K562 (cell line): ENCODE measurements at regions not wholly inside any gene's neighbourhood (a gene's known extent, or its start where the extent isn't known, plus 50 kb on each side); places are given as distances from the start of the nearest gene placed in this dataset.

Experiments
- ATAC-seq: fragments of 200-7000 bp; cut with Tn5 transposase; 3 replicates; pipeline ENCODE4 v1.9.1; 2020; ENCODE audit warnings: moderate library complexity
- BruUV-seq: library from RNA; stranded (reverse); fragments of 400-500 nt; replicated peaks from 2 replicates; lab custom pipeline; 2021; lab: Mats Ljungman, UMichigan
- CTCF ChIA-PET: fragments of 300-600 bp; formaldehyde crosslinking; extraction: SDS; loops from one replicate; lab custom pipeline; 2021; ENCODE audit warnings: low intra/inter-chr PET ratio; lab: Yijun Ruan, JAX
- POLR2A ChIA-PET: fragments of 300-600, 350-650 bp; sonication (Branson Sonifier 250); formaldehyde crosslinking; extraction: SDS; loops from one replicate; lab custom pipeline; 2021; ENCODE audit warnings: antibody characterized with exemption, inconsistent platforms; lab: Yijun Ruan, JAX
- DNase-seq, 4 experiments: peaks; one replicate each; pipeline versions ENCODE4 v3.0.0 to v3.0.0-alpha.2; 2011 to 2018; ENCODE audit warnings: low spot score in 3 of 4, mixed read lengths in 3 of 4; ENCODE audit errors: extremely low read depth in 1 of 4
- FAIRE-seq: peaks from 2 replicates; lab custom pipeline; 2011; peaks lifted over from hg19 to GRCh38; lab: Jason Lieb, UNC
- H2AFZ ChIP-seq: 2 replicates; pipeline ENCODE4 v1.6.0; 2011; ENCODE audit warnings: low read depth, low read length, control low read depth, inconsistent platforms
- H3K27ac ChIP-seq: fragments of 200-600 bp; 3 replicates; pipeline ENCODE4 v1.8.0; 2011; ENCODE audit warnings: low read depth, mild to moderate bottlenecking, control low read depth, inconsistent platforms, low read length, moderate library complexity, mixed read lengths; ENCODE audit errors: extremely low read depth
- H3K27me3 ChIP-seq, 2 experiments: fragments of 300-600 bp in 1 of 2; 2 replicates in 1 of 2; 3 replicates in 1 of 2; pipeline versions ENCODE4 v1.6.0 to v1.8.0; 2011; ENCODE audit warnings: inconsistent platforms in 2 of 2, low read length in 2 of 2, mild to moderate bottlenecking in 1 of 2, mixed read lengths in 1 of 2, moderate library complexity in 1 of 2; ENCODE audit not compliant: control insufficient read depth in 2 of 2, insufficient read depth in 2 of 2
- H3K36me3 ChIP-seq: fragments of 300-600 bp; 3 replicates; pipeline ENCODE4 v1.8.0; 2011; ENCODE audit warnings: mild to moderate bottlenecking, low read length, inconsistent platforms; ENCODE audit not compliant: control insufficient read depth, insufficient read depth
- H3K4me1 ChIP-seq, 2 experiments: fragments of 200-600 bp in 1 of 2; replicated peaks in 1 of 2; 2 replicates in 1 of 2; 3 replicates in 1 of 2; pipeline versions ENCODE4 v1.5.1 to v1.8.0; 2011; ENCODE audit warnings: inconsistent platforms in 2 of 2, low read length in 2 of 2, mild to moderate bottlenecking in 1 of 2, mixed read lengths in 1 of 2, moderate library complexity in 1 of 2; ENCODE audit not compliant: control insufficient read depth in 2 of 2, insufficient read depth in 2 of 2
- H3K4me2 ChIP-seq: 2 replicates; pipeline ENCODE4 v1.6.1; 2011; ENCODE audit warnings: low read length, control low read depth, inconsistent platforms, mixed read lengths; ENCODE audit not compliant: insufficient read depth
- H3K4me3 ChIP-seq: fragments of 200-600 bp; sonication (generic), shearing (Covaris generic); 2 replicates; pipeline ENCODE4 v1.5.1; 2016; ENCODE audit warnings: control low read depth, inconsistent platforms
- H3K79me2 ChIP-seq: fragments of 200-600 bp; 3 replicates; pipeline ENCODE4 v1.8.0; 2011; ENCODE audit warnings: low read length, inconsistent platforms; ENCODE audit not compliant: control insufficient read depth, insufficient read depth
- H3K9ac ChIP-seq, 2 experiments: 2 replicates each; pipeline versions ENCODE4 v1.6.0 to v1.6.1; 2011; ENCODE audit warnings: low read depth in 2 of 2, low read length in 2 of 2, control low read depth in 1 of 2, inconsistent platforms in 1 of 2, mild to moderate bottlenecking in 1 of 2, mixed read lengths in 1 of 2; ENCODE audit not compliant: insufficient read depth in 1 of 2
- H3K9me1 ChIP-seq: one replicate; pipeline ENCODE4 v1.6.0; 2011; ENCODE audit warnings: inconsistent platforms, mild to moderate bottlenecking, low read length, moderate library complexity; ENCODE audit not compliant: control insufficient read depth, insufficient read depth
- H3K9me3 ChIP-seq: replicated peaks from 2 replicates; pipeline ENCODE4 v1.5.1; 2011; ENCODE audit warnings: low read depth, low read length, inconsistent platforms; ENCODE audit not compliant: control insufficient read depth, insufficient read depth
- H4K20me1 ChIP-seq: replicated peaks from 2 replicates; pipeline ENCODE4 v1.6.1; 2011; ENCODE audit warnings: low read length, inconsistent platforms, mixed read lengths; ENCODE audit not compliant: control insufficient read depth, insufficient read depth
- DDX20 ChIP-seq: fragments of 450-650 bp; IDR thresholded peaks from 2 replicates; pipeline ENCODE4 v1.6.1; 2016; ENCODE audit warnings: missing genetic modification characterization, low read depth, mild to moderate bottlenecking, missing compliant biosample characterization, moderate library complexity
- GATA2 ChIP-seq: sonication (generic); formaldehyde crosslinking; IDR thresholded peaks from 2 replicates; pipeline ENCODE4 v1.4.0; 2020; ENCODE audit warnings: mild to moderate bottlenecking, missing genetic modification reagents
- HCFC1 ChIP-seq: IDR thresholded peaks from 2 replicates; pipeline ENCODE4 v1.6.1; 2012; ENCODE audit warnings: low read depth, low read length, improper control_type of control experiment
- MEIS2 ChIP-seq: fragments of 450-650 bp; IDR thresholded peaks from 2 replicates; pipeline ENCODE4 v1.6.1; 2014; ENCODE audit warnings: mild to moderate bottlenecking; ENCODE audit not compliant: partially characterized antibody
- NCOA2 ChIP-seq, 2 experiments: fragments of 450-650 bp; IDR thresholded peaks; 2 replicates each; pipeline ENCODE4 v1.6.1; 2018; ENCODE audit warnings: mild to moderate bottlenecking in 2 of 2, moderate library complexity in 1 of 2; ENCODE audit not compliant: partially characterized antibody in 2 of 2
- NFYB ChIP-seq: IDR thresholded peaks from 2 replicates; pipeline ENCODE4 v1.6.1; 2011; ENCODE audit warnings: mild to moderate bottlenecking, moderate library complexity; ENCODE audit not compliant: insufficient read length; ENCODE audit errors: extremely low read depth
- RAD51 ChIP-seq: fragments of 450-650 bp; IDR thresholded peaks from 2 replicates; pipeline ENCODE4 v1.7.1; 2016; ENCODE audit warnings: low read depth, mild to moderate bottlenecking, borderline replicate concordance
- RBM34 ChIP-seq: fragments of 200-400 bp; formaldehyde crosslinking; IDR thresholded peaks from 2 replicates; pipeline ENCODE4 v1.6.1; 2018; ENCODE audit warnings: low read length, borderline replicate concordance; ENCODE audit not compliant: insufficient read depth
- RHOXF2B ChIP-seq: fragments of 250-450 bp; sonication (Bioruptor Pico); conservative IDR thresholded peaks from 2 replicates; pipeline ENCODE4 v1.5.1; 2021
- SIX5 ChIP-seq, 2 experiments: IDR thresholded peaks; 2 replicates each; pipeline ENCODE4 v1.6.1; 2011; ENCODE audit warnings: low read length in 2 of 2, borderline replicate concordance in 1 of 2, low read depth in 1 of 2, mild to moderate bottlenecking in 1 of 2, moderate library complexity in 1 of 2; ENCODE audit not compliant: insufficient read depth in 1 of 2
- TAF1 ChIP-seq: IDR thresholded peaks from 2 replicates; pipeline ENCODE4 v1.6.1; 2011; ENCODE audit warnings: mild to moderate bottlenecking, low read length, moderate library complexity; ENCODE audit not compliant: insufficient read depth, control insufficient read depth, severe bottlenecking; ENCODE audit errors: extremely low read depth
- TBP ChIP-seq: optimal IDR thresholded peaks from 2 replicates; pipeline ENCODE3; 2011; ENCODE audit warnings: low read depth, low read length, improper control_type of control experiment
- TOE1 ChIP-seq, 2 experiments: fragments of 450-650 bp in 1 of 2; sonication (generic) in 1 of 2; formaldehyde crosslinking in 1 of 2; IDR thresholded peaks; 2 replicates each; pipeline versions ENCODE4 v1.7.1 to v1.8.0; 2016 to 2022; ENCODE audit warnings: borderline replicate concordance in 2 of 2, mild to moderate bottlenecking in 2 of 2, antibody characterized with exemption in 1 of 2, inconsistent platforms in 1 of 2, low read depth in 1 of 2, missing genetic modification reagents in 1 of 2, moderate library complexity in 1 of 2
- VEZF1 ChIP-seq: fragments of 200-800 bp; sonication (Bioruptor generic); IDR thresholded peaks from 2 replicates; pipeline ENCODE4 v1.6.1; 2017; ENCODE audit warnings: missing genetic modification characterization, missing compliant biosample characterization
- ZNF347 ChIP-seq: fragments of 450-650 bp; formaldehyde crosslinking; IDR thresholded peaks from 2 replicates; pipeline ENCODE4 v1.4.0; 2020; ENCODE audit warnings: low read depth, mild to moderate bottlenecking, moderate library complexity
- ZNF57 ChIP-seq: fragments of 450-650 bp; formaldehyde crosslinking; IDR thresholded peaks from 2 replicates; pipeline ENCODE4 v1.4.0; 2020; ENCODE audit warnings: mild to moderate bottlenecking, moderate library complexity
- ZNF75A ChIP-seq: fragments of 450-650 bp; formaldehyde crosslinking; IDR thresholded peaks from 2 replicates; pipeline ENCODE4 v1.4.0; 2020; ENCODE audit warnings: mild to moderate bottlenecking
- ZNF780A ChIP-seq: fragments of 250-450 bp; sonication (Bioruptor Pico); IDR thresholded peaks from 2 replicates; pipeline ENCODE4 v1.5.0; 2021; ENCODE audit warnings: mild to moderate bottlenecking
- WGBS: fragments of 100-300 bp; shearing (Covaris generic); methylation state at CpG from one replicate; pipeline ENCODE4 v1.1.6; 2016; ENCODE audit warnings: low coverage, mixed read lengths; ENCODE audit not compliant: insufficient coverage; ENCODE audit errors: missing lambda C conversion rate; 5-methylcytosine and 5-hydroxymethylcytosine counted together
- in situ Hi-C: fragments of 300-500 bp; cut with MboI; formaldehyde crosslinking; loops from 4 replicates; pipeline ENCODE4 v1.15.0; 2018; ENCODE audit warnings: inconsistent platforms, mixed read lengths
- intact Hi-C: fragments of 100-400 bp; cut with micrococcal nuclease; formaldehyde crosslinking; loops from 2 replicates; pipeline ENCODE4 v1.14.2; 2022
- TF ChIP-seq, protein P1 (sequence below), 3 experiments: IDR thresholded peaks in 2 of 3; conservative IDR thresholded peaks in 1 of 3; 2 replicates each; pipeline ENCODE4 v1.5.1; 2011 to 2012; ENCODE audit warnings: low read length in 3 of 3, mild to moderate bottlenecking in 3 of 3, control low read depth in 2 of 3, improper control_type of control experiment in 1 of 3, inconsistent platforms in 1 of 3, low read depth in 1 of 3, mixed read lengths in 1 of 3, moderate library complexity in 1 of 3; ENCODE audit not compliant: insufficient read depth in 2 of 3
- TF ChIP-seq, protein P2 (sequence below): fragments of 250-450 bp; sonication (Bioruptor Pico); IDR thresholded peaks from 2 replicates; pipeline ENCODE4 v1.5.0; 2021

- in situ Hi-C loops (no loop called here), intact Hi-C loops (no loop called here)
- Histone ChIP-seq H3K9ac (no peak overlapping the region), H3K4me1 (no peaks in the 10 kb centered on the region), H3K27me3 (no peaks in the 10 kb centered on the region), H3K79me2 (no peaks in the 10 kb centered on the region), H3K9me3 (no peaks in the 10 kb centered on the region), H3K36me3 (no peaks in the 10 kb centered on the region), H3K4me3 (no peak overlapping the region), H3K4me2 (no peak overlapping the region), H2AFZ (no peak overlapping the region), H4K20me1 (no peaks in the 10 kb centered on the region), H3K27ac (no peak overlapping the region), H3K9me1 (no peaks in the 10 kb centered on the region)
- ChIA-PET CTCF (no interaction called here), POLR2A (no interaction called here)
- DNase-seq (peak; percentile 27 to 56 (median 46)), ATAC-seq (peak; percentile 68; the same call in 2 of the 3 replicates), FAIRE-seq (peak; percentile 11)
- 0% methylated on average over 1 of the region's 1 CpG for WGBS
- BruUV-seq: no TSS peak
- TF ChIP-seq HCFC1 (peak; percentile 67; the same call in 1 of the 2 replicates), RBM34 (no peak), MEIS2 (no peak), RAD51 (peak; percentile 39; the same call in 1 of the 2 replicates), DDX20 (tag) (no peak), RHOXF2B (CRISPR knock-in tag) (no peak), VEZF1 (CRISPR knock-in tag) (no peak), ZNF57 (CRISPR knock-in tag) (no peak), GATA2 (CRISPR knock-in tag) (no peak), NCOA2 (IDR thresholded peaks at IDR 0.05; ENCODE audit: partially characterized antibody in 2 of 2) (no peak), TOE1 (IDR thresholded peaks at IDR 0.05; ENCODE audit: borderline replicate concordance) (no peak), TOE1 (CRISPR knock-in tag; IDR thresholded peaks at IDR 0.05; ENCODE audit: borderline replicate concordance, low read depth) (no peak), NFYB (peak; percentile 9), ZNF347 (no peak), SIX5 (IDR thresholded peaks at IDR 0.05; ENCODE audit: borderline replicate concordance in 1 of 2, insufficient read depth in 1 of 2, low read depth in 1 of 2, low read length in 2 of 2) (peak in 1 of 2 experiments; percentile 24; a peak in 1 of 4 replicates), TAF1 (no peak), ZNF780A (no peak), ZNF75A (CRISPR knock-in tag) (no peak), TBP (no peak)
- TF ChIP-seq, protein P1, sequence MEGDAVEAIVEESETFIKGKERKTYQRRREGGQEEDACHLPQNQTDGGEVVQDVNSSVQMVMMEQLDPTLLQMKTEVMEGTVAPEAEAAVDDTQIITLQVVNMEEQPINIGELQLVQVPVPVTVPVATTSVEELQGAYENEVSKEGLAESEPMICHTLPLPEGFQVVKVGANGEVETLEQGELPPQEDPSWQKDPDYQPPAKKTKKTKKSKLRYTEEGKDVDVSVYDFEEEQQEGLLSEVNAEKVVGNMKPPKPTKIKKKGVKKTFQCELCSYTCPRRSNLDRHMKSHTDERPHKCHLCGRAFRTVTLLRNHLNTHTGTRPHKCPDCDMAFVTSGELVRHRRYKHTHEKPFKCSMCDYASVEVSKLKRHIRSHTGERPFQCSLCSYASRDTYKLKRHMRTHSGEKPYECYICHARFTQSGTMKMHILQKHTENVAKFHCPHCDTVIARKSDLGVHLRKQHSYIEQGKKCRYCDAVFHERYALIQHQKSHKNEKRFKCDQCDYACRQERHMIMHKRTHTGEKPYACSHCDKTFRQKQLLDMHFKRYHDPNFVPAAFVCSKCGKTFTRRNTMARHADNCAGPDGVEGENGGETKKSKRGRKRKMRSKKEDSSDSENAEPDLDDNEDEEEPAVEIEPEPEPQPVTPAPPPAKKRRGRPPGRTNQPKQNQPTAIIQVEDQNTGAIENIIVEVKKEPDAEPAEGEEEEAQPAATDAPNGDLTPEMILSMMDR (IDR thresholded peaks at IDR 0.05 in 2 of 3, conservative IDR thresholded peaks at IDR 0.05 in 1 of 3; ENCODE audit: insufficient read depth in 2 of 3, low read depth in 1 of 3, low read length in 3 of 3): peak in 2 of 3 experiments; percentile 24 to 30; a peak in 1 of 6 replicates
- TF ChIP-seq, protein P2, sequence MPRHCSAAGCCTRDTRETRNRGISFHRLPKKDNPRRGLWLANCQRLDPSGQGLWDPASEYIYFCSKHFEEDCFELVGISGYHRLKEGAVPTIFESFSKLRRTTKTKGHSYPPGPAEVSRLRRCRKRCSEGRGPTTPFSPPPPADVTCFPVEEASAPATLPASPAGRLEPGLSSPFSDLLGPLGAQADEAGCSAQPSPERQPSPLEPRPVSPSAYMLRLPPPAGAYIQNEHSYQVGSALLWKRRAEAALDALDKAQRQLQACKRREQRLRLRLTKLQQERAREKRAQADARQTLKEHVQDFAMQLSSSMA (CRISPR knock-in tag): no peak
Measured at GRCh38 chrX:129115104-129115503, 408.2 kb downstream of the SMARCA1 start.
